ENCODE measurements at regions not wholly inside any gene's neighbourhood (a gene's known extent, or its start where the extent isn't known, plus 50 kb on each side); places are given as distances from the start of the nearest gene placed in this dataset.

GRCh38 chr22:44601189-44601588 lies 100.8 kb upstream of the PRR5 start:
- 73% methylated on average over 7 of the region's 7 CpGs; no CpG with 5 or more reads in 1 of the 2 donors for WGBS, 2 donors (ENCODE audit: low coverage in 1 of 2)
- H3K4me3 ChIP-seq: no peak overlapping the region
- intact Hi-C loops (cut with DNase I; ENCODE audit: low total_unique reads): no loop called here

GRCh38 chr22:44600207-44600785 lies 101.7 kb upstream of the PRR5 start:
- WGBS, 2 donors (ENCODE audit: low coverage in 1 of 2): 33 to 75% methylated on average over 1 to 13 of the region's 13 CpGs
- TF ChIP-seq POLR2A (IDR thresholded peaks at IDR 0.05) (no peak), POLR2AphosphoS5 (IDR thresholded peaks at IDR 0.05) (no peak), CTCF (IDR thresholded peaks at IDR 0.05) (no peak), EP300 (IDR thresholded peaks at IDR 0.05; ENCODE audit: low read depth) (no peak)
- Histone ChIP-seq H3K4me3 (no peak overlapping the region), H3K36me3 (no peaks in the 10 kb centered on the region), H3K9me3 (no peaks in the 10 kb centered on the region), H3K27me3 (peaks cover 18% of the 10 kb centered on the region), H3K27ac (no peak overlapping the region), H3K4me1 (no peaks in the 10 kb centered on the region)
- no peak for DNase-seq
- intact Hi-C loops (cut with DNase I; ENCODE audit: low total_unique reads) (no loop called here), in situ Hi-C loops (cut with MboI; ENCODE audit: low pct_ligation_motif_present in 1 of 4, low pct_unique_long_range_greater_than_20kb in 1 of 4, low sequenced_read_pairs in 3 of 4) (no loop called here)

More at GRCh38 chr22:44601189-44601588, 100.8 kb upstream of the PRR5 start:
- H3K4me1 ChIP-seq: no peaks in the 10 kb centered on the region
- TF ChIP-seq POLR2AphosphoS5 (IDR thresholded peaks at IDR 0.05) (no peak), EP300 (IDR thresholded peaks at IDR 0.05; ENCODE audit: low read depth) (no peak), POLR2A (IDR thresholded peaks at IDR 0.05) (no peak), CTCF (IDR thresholded peaks at IDR 0.05) (no peak)
- no peaks in the 10 kb centered on the region for H3K36me3 ChIP-seq
- no peak overlapping the region for H3K27ac ChIP-seq
- H3K9me3 ChIP-seq: no peaks in the 10 kb centered on the region
- H3K27me3 ChIP-seq: peaks cover 14% of the 10 kb centered on the region
- DNase-seq: no peak
- in situ Hi-C loops (cut with MboI; ENCODE audit: low pct_ligation_motif_present in 1 of 4, low pct_unique_long_range_greater_than_20kb in 1 of 4, low sequenced_read_pairs in 3 of 4): no loop called here

- TF ChIP-seq POLR2AphosphoS5 (IDR thresholded peaks at IDR 0.05): no peak
- TF ChIP-seq CTCF (IDR thresholded peaks at IDR 0.05): no peak
- no peak for TF ChIP-seq POLR2A (IDR thresholded peaks at IDR 0.05)
- TF ChIP-seq EP300 (IDR thresholded peaks at IDR 0.05; ENCODE audit: low read depth): no peak
- intact Hi-C loops (cut with DNase I; ENCODE audit: low total_unique reads) (no loop called here), in situ Hi-C loops (cut with MboI; ENCODE audit: low pct_ligation_motif_present in 1 of 4, low pct_unique_long_range_greater_than_20kb in 1 of 4, low sequenced_read_pairs in 3 of 4) (no loop called here)
- no peaks in the 10 kb centered on the region for H3K4me1 ChIP-seq
- no peaks in the 10 kb centered on the region for H3K36me3 ChIP-seq
- H3K27ac ChIP-seq: no peak overlapping the region
- H3K27me3 ChIP-seq: peaks cover 21% of the 10 kb centered on the region
- 68% methylated on average over 11 of the region's 11 CpGs; no CpG with 5 or more reads in 1 of the 2 donors for WGBS, 2 donors (ENCODE audit: low coverage in 1 of 2)
- no peak overlapping the region for H3K4me3 ChIP-seq
- H3K9me3 ChIP-seq: no peaks in the 10 kb centered on the region
- DNase-seq: no peak
These were observed 101.6 kb upstream of the RTL6 start for GRCh38 chr22:44599500-44600140.

DNA sequence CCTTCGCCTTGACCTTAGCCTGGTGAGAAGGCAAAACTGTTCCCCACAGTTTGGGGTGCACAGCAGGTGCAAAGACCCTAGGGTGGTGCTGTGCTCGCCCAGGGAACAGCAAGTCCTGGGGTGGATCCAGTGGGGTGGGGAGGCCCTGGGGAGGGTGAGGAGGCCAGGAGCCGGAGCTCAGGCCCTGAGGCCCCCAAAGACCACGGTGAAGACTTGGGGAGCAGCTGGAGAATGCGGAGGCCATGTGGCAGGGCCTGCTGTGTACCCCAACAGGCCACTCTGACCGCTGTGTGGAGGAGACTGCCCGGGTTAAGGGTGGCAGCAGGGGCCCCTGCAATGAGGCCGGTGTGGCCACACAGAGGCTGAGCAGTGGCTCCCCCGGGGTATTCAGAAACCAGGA lies 101.1 kb upstream of the RTL6 start:
- intact Hi-C loops (cut with DNase I; ENCODE audit: low total_unique reads): no loop called here
- in situ Hi-C loops (cut with MboI; ENCODE audit: low pct_ligation_motif_present in 1 of 4, low pct_unique_long_range_greater_than_20kb in 1 of 4, low sequenced_read_pairs in 3 of 4): no loop called here
- no peak for DNase-seq
- peaks cover 21% of the 10 kb centered on the region for H3K27me3 ChIP-seq
- WGBS, 2 donors (ENCODE audit: low coverage in 1 of 2): 66% methylated on average over 9 of the region's 9 CpGs; no CpG with 5 or more reads in 1 of the 2 donors
- no peaks in the 10 kb centered on the region for H3K4me1 ChIP-seq
- no peak for TF ChIP-seq POLR2A (IDR thresholded peaks at IDR 0.05)
- TF ChIP-seq POLR2AphosphoS5 (IDR thresholded peaks at IDR 0.05): no peak
- TF ChIP-seq CTCF (IDR thresholded peaks at IDR 0.05): no peak
- no peak for TF ChIP-seq EP300 (IDR thresholded peaks at IDR 0.05; ENCODE audit: low read depth)
- no peaks in the 10 kb centered on the region for H3K9me3 ChIP-seq
- H3K27ac ChIP-seq: no peak overlapping the region
- H3K36me3 ChIP-seq: no peaks in the 10 kb centered on the region
- H3K4me3 ChIP-seq: no peak overlapping the region

All from transverse colon (tissue), 4 donors.